Activated CD4-positive, alpha-beta T cell treated with anti-CD3 and anti-CD28 coated beads, Interleukin-2, amount 50 U/mL, for 48 hours (primary cell): ENCODE measurements at regions not wholly inside any gene's neighbourhood (a gene's known extent, or its start where the extent isn't known, plus 50 kb on each side); places are given as distances from the start of the nearest gene placed in this dataset.

Experiments
- DNase-seq, 2 experiments: peaks; one replicate each; pipeline ENCODE4 v3.0.0-alpha.2; 2020

GRCh38 chr6:139846538-139847456 is 472.3 kb upstream of the CITED2 start:
- DNase-seq = no peak

DNA sequence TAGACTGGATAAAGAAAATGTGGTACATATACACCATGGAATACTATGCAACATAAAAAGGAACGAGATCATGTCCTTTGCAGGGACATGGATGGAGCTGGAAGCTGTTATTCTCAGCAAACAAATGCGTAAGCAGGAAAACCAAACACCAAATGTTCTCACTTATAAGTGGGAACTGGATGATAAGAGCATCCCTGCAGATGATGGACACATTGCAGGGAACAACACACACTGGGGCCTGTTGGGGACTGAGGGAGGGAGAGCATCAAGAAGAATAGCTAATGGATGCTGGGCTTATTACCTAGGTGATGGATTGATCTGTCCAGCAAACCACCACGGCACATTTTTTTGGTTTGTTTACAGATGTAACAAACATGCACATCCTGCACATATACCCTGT is 470.5 kb upstream of the CITED2 start:
- DNase-seq = no peak

GRCh38 chr6:139841794-139842215 is 467.4 kb upstream of the CITED2 start:
- no peak for DNase-seq

DNA sequence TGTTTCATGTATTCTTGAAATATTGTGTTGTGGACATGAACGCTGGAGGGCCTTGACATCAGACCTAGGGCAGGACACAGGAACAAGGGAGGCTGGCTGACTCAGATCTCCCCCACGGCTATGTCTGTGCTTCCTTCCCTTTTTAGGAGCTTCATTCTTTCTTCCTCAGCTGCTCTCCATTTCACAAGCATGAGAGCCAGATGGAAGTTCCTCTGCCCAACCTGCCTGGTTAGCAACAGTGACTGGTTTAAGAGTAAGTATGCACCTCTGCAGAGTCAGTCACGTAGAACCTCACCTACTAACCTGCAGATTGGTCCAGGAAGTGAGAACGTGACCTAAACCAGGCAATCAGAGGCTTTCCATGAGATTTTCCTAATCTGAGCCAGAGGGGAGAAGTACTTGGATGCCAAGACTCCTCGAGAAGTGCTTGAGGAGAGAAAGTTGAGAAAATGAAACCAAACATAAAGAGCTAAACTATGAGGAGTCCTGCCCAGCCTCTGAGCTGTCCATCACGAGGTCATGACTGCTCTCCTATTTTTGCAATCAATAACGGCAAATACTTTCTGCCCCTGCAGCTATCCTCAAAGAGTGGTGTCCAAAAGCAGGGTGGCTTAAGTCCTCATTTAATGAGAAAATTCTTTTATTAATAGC is 465.2 kb upstream of the CITED2 start:
- DNase-seq = no peak

DNA sequence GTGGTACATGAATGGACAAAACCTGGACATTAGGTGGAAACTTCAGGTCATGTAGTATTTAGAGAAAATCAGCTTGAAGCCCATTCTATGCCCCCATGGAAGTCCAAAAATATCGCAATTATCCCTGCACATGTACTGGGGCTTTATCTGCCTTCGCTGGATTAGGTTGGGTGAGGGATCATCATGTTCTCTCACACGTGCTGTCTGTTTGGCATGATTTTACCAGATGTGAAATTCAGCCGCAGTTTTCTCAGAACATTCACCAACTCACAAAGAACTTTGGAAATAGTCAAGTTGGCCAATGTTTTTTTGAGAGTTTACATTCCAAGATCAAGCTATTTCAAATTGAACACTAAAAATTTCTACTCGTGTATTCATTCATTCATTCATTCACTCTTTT is 459.8 kb upstream of the CITED2 start:
- no peak for DNase-seq

GRCh38 chr6:139833592-139833991 is 459.1 kb upstream of the CITED2 start:
- DNase-seq = no peak

GRCh38 chr6:139832493-139833305 is 458.3 kb upstream of the CITED2 start:
- no peak for DNase-seq

DNA sequence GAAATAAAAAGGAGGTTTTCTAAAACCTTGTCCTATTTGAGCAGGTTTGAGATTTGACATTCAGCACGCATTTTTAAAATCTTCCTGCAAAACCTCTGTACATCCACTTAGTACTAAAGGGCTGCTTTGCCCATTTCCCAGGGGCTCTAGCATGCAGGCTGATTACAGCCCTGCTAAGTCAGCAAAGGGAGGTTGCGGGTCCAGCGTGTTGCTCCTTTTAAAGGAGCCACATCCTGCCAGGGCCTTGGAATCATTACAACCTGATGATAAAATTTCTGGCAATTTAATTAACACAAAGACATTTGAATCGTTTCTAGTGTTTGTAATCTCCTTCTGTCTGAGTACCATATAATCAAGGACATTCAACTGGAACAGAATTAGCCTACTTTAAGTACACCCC is 455.1 kb upstream of the CITED2 start:
- no peak for DNase-seq

DNA sequence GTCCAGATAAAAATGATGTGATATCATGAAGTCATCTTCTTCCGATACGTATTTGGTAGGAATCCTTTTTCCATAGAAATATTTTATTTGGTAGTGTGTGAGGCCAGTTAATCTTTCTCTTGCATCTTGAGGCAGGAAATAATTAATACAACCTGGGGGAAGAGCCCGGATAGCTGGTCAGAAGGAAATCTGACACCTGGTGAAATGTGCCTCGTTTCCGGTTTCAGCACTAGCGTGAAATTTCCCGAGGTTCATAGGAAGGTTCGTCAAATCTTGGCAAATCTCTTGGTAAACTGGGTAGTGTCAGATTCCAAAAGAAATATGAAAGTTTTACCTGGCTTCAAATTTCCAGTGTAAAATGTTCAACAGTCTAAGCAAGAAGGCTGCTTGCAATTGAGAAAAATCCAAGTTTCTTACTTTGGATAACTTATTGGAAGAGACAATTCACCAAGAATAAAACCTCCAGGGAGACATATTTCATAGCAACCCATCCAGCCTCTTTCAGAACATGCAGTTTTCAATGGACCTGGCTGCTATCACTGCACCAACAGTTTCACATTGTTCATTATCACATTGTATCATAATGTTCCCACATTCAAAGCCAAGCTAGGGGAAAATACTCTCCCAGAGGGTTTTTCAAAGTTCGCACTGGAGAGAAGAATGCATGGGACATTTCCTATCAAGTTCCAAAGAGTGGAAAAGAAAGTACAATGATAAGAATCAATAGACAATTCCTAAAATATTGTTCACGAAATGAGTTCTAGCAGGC is 454.5 kb upstream of the CITED2 start:
- no peak for DNase-seq

DNA sequence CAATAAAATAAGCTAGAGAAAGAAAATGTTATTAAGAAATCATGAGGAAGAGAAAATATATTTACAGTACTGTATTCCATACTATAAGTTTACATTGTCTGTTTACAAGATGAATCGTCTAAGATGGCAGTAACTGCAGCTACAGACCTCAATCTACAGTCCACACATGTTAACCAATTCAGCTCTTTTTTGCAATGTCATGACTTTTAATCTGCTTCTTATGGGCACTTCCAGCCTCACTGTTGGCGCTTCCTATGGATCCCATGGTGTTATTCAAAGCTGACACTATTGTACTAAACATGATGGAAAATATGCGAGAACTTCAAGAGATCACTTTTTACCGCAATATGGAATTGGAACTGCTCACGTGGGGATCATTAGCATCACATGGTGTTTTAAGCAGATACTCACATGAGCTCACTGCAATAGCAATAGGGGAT is 451.5 kb upstream of the CITED2 start:
- DNase-seq = no peak

- no peak for DNase-seq
Observed at GRCh38 chr6:139824864-139825263, 450.4 kb upstream of the CITED2 start.

GRCh38 chr6:139823808-139824126 is 449.3 kb upstream of the CITED2 start:
- no peak for DNase-seq

DNA sequence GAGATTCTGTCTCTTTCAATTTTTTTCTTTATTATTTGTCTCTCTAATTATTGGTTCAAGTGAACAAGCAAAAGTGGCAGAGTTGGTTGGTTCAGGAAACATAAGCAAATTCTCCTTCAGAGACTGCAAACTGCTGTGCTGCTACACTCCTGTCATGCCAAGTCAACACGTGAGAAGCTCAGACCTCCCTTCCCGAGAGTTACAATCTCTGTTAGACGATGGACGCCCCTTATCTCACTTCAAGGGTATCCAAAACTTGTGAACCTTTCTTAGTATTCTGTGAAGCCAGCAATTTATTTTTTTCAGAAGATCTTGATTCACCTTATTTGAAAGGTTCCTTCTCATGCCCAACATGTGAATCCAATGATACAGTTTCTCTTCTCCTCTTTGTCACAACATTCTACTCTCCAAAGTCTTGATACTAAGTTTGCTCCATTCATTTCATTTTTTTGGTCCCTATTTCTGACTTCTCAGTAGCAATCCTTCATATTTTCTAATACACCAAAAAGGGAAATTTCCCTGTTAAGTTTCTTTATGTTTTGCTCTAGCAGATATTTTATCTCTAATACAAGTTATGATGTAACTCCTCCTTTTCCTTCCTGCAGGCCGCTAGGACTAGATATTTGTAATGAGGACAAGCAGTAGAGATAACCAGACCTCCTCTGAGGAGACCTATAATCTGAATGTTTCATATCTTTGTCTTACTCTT is 448.8 kb upstream of the CITED2 start:
- no peak for DNase-seq

DNA sequence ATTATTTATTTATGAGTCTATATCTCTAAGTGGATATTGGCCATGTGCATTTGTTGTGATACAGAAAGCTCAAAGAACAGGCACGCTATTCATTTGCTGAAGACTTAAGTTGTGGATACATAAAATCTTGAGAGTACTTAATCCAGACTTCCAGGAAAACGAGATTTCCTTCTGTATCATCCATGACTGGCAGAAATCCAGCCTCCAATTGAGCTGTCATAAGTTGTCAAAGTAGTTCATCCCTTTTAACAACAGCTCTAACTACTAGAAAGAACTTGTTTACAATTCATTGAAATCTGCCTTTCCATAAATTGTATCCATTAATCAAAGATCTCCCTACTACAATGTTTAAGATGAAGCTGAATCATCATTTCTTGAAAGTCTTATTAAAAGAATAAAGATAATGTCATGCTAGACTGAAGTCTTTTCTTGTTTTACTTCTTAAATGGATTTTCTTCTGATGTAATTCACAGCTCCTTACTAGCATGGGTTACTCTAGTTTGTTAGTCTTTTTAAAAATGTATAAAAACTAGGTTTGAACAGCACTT is 447.3 kb upstream of the CITED2 start:
- no peak for DNase-seq

DNA sequence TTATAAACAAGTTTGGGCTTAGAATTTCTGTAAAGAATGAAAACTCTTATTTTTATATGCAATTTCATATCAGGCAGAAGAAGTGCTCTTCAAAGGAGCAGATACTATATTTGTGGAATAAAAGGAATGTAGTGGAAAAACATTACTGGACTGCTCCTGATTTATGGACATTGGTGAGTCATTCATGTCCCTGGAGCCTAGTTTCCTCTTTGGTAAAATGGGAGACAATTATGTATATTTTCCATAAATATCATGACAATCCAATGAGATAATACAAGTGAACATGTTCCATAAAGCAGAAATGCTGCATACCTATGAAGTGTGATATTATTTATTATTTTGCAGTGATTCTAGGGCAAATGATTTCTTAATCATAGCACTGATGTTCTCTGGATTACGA is 445.8 kb upstream of the CITED2 start:
- no peak for DNase-seq

GRCh38 chr6:139819776-139820175 is 445.3 kb upstream of the CITED2 start:
- no peak for DNase-seq

GRCh38 chr6:139812939-139813338 is 438.5 kb upstream of the CITED2 start:
- no peak for DNase-seq

- no peak for DNase-seq
Observed at GRCh38 chr6:139801571-139802321, 427.3 kb upstream of the CITED2 start.

GRCh38 chr6:139800837-139801236 is 426.4 kb upstream of the CITED2 start:
- no peak for DNase-seq

DNA sequence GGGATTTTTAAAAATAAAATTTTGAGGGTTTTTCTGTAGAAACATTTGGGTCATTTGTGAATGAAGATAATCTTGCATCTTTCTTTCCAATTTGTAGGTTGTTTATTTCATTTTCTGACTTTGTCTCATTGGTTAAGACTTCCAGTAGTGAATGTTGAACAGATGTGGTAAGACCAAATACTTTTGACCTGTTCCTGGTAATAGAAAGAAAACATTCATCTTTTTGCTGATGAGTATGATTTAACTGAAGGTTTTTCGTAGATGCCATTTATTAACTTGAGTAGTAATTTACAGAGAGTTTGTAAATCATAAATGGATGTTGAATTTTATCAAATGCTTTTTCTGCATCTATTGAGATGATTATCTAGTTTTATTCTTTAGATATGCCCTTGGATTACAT is 416.1 kb upstream of the CITED2 start:
- DNase-seq = no peak

GRCh38 chr6:139784222-139784769 is 409.8 kb upstream of the CITED2 start:
- DNase-seq = no peak
